Stimulated activated CD4-positive, alpha-beta T cell treated with anti-CD3 and anti-CD28 coated beads, Interleukin-4, amount 100 ng/mL, for 48 hours (primary cell): ENCODE measurements at regions not wholly inside any gene's neighbourhood (a gene's known extent, or its start where the extent isn't known, plus 50 kb on each side); places are given as distances from the start of the nearest gene placed in this dataset.

Experiments
- DNase-seq, 2 donors: peaks; one replicate each; pipeline ENCODE4 v3.0.0-alpha.2; 2020; ENCODE audit warnings: low read depth in 2 of 2

DNA sequence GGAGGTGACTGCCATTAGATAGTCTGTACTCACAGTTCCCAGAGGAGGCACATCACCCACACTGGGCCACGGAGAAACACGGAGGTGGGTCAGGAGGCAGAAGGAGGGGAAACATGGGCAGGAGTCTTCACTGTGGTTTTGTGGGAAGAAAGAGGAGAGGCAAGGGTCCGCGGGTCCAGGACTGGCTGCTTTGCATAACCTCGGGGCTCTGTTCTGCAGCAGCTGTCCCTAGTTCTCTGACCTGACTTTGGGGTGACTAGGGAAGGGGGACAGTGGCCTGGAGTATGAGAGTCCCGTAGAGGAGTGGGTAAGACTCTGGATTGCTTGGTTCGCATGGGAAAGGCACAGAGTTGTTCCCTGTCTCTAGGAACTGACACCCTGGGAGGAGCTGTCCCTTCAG lies 238.3 kb upstream of the RAB6C start:
- DNase-seq: no peak

GRCh38 chr2:129741623-129742022 lies 237.8 kb upstream of the RAB6C start:
- no peak for DNase-seq

DNA sequence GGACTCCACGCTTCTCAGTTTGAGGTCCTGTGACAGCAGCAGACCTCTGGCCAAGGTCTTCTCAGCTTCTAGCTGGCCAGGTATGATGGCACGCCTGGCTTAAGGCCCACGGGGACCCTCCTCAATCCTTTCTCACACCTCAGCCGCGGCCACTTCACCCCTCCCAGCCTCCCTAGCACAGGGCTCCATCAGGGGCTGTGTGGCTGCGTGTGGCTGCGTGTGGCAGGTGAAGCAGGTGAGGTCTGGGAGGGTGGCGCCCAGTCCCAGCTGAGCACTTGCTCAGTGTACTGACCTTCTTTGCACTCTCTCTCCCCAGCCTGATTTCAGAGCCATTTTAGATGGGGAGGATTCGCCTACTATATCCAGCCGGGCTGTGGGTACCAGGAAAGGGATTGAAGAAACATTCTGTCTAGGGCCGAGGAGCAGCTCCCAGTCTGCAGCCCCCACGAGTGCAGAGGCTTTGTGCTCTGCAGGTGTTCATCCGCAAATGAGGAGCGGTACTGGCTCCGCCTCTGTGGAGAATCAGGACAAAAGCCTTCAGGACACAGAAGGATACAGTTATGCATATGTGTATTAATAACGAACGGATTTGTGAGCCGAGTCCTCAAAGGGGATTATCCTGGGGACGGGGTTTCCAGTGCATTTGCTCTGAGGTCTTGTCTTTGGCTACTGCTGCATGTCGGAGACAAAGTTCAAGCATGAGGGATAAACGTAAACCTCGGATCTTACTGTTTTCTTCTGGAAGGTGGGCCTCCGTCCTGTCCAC lies 236.9 kb upstream of the RAB6C start:
- no peak for DNase-seq

GRCh38 chr2:129744141-129744540 lies 235.3 kb upstream of the RAB6C start:
- DNase-seq: no peak

DNA sequence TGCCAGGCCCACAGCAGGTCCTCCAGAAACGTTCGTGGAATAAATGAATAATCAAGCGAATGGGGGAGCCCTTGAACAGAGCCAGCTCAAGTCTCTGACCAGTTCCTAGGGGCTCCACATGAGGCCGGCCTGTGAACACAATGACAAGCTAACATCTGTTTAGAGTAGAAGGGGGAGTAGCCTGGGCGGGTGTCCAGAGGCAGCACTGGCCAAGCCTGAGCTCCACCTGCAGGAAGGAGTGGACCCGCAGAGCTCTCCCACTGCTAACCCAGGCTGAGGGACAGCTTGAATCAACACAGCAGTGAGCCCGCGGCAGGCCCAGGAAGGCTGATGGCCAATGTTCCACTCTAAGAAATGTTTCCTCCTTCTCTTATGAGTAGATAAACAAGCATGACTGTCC lies 234.8 kb upstream of the RAB6C start:
- DNase-seq: no peak

DNA sequence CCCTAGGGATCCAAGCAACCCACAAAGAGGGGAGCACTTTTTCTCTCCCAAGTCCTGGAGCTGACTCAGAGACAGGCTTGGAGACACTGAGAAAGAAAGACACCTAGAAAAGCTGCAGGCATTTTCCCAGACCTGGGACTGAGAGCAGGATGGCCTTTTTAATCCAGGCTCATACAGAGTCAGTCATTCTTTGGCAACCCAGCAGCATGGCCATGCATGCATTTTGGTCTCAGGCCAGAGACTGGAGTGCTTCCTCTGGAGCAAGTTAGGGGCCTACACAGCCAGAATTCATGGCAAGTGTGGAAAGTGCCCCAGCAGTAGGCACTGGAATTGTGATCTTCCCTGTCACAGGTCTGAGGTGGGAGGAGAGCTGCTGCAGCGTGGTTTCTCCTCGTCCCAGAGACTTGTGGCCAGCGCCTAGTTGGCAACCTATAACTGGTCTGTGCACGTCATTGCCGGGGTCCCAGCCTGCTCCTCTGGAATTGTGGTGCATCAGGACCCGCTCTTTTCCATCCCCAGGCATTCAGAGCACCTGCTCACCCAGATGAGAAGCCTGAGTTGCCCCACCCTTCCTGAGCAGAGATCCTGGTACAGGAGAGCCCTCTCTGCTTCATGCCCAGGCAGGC lies 231.9 kb upstream of the RAB6C start:
- DNase-seq: no peak

- DNase-seq: no peak
These were observed 231.2 kb upstream of the RAB6C start for GRCh38 chr2:129748250-129748649.

DNA sequence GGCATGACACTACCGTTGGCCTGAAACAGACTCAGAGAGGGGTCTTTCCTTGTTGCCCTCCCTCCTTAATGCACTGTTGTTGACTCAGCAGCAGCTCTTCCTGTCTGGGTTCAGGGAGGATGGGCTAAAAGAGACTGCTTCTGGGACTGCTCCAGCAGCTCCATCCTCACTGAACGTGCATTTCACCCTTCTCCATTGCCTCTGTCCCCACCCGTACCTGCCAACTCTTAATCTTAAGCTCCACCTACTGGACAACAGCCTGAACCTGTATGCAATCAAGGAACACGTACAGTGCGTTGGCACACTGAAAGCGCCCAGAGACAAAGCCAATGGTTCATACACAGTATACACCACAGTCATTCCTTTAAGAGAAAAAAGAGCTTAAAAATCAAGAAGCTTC lies 230.8 kb upstream of the RAB6C start:
- DNase-seq: no peak

GRCh38 chr2:129751409-129751808 lies 228.1 kb upstream of the RAB6C start:
- DNase-seq: no peak

- no peak for DNase-seq
These were observed 227.3 kb upstream of the RAB6C start for GRCh38 chr2:129752176-129752575.

DNA sequence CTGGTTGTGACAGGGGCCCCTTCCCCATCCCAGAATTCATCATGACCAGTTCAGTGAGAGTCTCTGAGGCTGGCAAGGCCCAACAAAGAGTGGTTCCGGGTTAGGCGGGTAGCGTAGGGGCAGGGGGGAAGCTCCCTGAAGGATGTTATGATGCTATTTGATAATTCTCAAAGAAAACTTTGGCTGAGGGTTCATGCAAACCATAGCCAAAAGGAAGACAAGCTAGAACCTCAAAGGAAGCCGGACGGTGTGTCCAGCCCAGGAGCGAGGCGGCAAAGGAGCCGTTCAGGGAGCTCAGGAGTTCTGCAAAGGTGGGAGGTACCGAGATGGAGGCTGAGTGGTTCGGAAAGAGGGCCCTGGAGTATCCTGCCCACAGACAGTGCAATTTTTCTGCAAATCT lies 226.8 kb upstream of the RAB6C start:
- no peak for DNase-seq

DNA sequence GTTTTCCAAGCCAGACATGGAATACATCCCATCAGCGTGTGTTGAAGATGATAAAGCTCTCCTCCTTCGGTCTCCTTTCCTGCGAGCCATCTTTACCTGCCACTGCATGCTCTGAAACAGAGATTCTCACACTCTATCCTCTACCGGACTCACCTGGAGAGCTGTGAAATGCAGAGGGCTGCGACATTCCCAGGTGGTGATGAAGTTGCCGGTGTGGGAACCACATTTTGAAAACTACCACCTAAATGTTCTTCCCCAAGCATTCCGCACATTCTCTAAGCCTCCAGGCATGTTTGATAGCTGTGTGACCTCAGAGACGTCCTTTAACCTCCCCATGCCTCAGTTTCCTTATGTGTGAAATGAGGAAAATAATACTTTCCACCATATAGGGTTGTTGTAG lies 226.2 kb upstream of the RAB6C start:
- no peak for DNase-seq

GRCh38 chr2:129754421-129754820 lies 225.0 kb upstream of the RAB6C start:
- DNase-seq: no peak

DNA sequence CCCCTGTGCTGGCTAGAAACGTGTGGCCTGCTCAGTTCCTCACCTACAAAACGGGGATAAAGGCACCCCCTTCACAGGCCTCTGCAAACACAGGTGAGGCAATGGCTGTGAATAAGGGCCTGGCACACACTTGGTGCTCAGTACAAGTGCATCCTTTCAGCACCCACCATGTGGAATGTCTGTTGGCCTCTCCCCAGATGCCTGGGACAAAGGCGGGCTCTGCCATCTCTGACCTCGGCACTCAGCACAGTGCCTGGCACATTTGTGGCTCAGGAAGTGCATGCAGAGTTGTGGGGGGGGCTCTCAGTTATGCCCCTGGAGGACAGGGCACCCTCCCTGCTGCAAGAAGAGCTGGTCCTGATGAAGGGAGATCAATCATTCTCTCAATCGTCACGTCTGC lies 224.6 kb upstream of the RAB6C start:
- DNase-seq: no peak

DNA sequence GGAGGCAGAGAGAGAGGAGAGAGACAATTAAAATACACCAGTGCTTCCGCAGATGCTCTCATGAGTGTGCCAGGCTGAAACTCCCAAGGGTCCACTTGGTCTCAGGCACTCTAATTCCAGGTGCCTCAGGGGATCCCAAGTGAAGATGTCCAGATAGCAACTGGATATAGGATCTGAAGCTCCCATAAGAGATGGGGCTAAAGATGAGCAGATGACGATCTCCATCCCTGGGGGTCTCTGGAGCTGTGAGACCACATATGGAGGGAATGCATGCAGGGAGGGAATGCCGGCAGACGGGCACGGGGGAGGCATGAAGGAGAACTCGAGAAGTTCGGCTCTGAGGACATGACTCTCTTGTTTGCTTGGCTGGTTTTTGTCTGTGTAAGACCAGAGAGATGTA lies 223.7 kb upstream of the RAB6C start:
- DNase-seq: no peak

- no peak for DNase-seq
These were observed 223.2 kb upstream of the RAB6C start for GRCh38 chr2:129756276-129756675.

GRCh38 chr2:129757366-129757914 lies 222.0 kb upstream of the RAB6C start:
- no peak for DNase-seq

DNA sequence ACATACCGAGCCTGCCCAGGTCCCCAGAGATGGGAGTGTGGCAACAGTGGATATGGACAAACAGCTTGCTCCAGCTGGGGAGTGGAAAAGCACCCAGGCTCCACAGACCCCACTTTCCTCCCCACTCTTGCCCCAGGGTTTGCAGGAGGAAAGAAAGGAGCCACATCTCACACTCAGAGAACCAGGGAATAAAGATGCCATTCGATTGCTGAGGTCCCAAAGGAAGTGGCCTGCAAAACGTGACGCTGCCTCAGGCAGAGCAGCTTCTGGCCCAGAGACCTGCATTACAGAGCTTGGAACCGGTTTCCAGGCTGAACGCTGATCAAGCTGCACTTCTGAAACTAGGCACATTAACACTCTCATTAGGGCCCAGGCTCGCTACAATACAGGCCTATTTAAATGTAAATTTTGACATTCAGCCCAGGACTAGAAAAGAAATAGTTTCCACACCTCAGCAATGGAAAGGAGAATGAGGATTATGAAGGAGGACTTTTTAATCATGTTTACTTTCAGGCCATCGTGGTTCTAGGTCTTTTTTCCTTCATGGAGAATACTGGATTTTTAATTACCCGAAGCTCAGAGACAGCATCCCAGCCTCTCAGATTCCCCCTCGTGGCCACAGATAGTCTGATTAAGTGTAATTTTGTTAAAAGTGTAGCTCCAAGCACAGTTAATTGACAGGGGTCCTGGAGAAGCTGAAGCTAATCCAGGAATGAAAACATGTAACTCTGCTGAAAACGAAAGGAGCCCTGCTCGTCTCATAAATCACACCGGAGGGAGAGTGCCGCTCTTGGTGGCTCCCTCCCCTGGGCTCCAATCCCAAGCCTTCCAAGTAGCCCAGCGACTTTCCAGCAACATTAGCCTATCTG lies 221.3 kb upstream of the RAB6C start:
- DNase-seq: no peak

DNA sequence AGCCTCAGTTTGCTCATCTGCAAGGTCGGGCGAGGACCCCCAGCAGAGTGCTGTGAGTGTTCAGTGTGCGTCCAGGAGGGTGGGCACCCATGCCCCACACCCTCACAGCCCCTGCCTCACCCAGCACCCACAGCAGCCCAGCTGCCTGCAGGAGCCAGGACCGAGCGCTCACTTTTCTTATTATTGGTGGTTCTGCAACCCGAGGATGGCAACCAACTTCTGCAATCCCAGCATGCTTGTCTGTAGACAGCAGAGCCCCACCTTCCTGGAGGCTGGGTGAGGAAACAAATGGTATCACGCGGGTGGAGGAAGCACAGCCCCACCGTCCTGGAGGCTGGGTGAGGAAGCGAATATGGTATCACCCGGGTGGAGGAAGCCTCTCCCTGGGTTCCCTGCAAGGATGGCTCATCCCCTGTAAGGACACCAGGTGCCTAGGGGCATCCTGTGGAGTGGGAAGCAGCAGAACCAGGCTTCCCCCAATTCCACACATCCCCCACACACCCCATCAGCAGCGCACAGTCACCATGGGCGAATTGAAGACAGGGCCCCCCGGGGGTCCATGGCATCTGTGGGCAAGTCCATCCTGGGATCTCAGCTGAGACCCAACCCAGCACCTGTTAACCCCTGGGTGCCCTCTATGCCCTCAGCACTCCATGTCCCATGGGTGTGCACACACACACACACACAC lies 220.5 kb upstream of the RAB6C start:
- no peak for DNase-seq

DNA sequence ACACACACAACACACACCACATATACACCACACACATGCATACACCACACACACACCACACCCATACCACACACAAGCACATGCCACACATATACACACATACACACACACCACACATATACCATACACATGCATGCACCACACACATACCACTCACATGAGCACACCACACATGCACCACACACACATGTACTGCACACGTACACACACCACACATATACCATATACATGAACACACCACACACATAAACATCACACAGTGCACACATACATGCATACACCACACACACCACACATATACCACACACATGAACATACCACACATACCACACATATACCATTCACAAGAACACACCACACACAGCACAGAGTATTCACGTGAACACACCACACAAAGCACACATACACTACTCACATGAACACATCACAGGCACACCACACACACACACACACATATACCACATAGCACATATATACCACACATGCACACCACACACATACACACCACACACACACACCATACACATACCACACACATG lies 219.9 kb upstream of the RAB6C start:
- no peak for DNase-seq

DNA sequence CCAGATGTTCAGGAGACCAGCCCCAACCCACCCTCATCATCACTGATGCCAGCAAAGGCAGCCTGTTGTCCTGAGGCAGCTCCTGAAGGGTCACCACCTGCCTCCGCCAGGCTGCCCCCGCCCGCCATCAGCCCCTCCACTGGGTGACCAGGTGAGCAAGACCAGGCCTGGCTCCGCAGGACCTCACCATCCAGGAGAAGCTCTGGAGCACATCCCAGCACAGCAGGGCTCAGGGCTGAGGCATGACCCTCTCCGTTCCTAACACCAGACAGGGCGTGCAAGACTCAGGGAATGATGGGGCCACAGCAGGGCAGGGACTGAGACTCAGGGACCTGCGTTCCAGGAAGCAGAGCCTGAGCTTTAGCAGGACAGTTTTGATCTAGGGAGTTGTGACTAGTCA lies 218.8 kb upstream of the RAB6C start:
- DNase-seq: no peak
